CD4-positive, alpha-beta T cell (primary cell): ENCODE measurements at regions not wholly inside any gene's neighbourhood (a gene's known extent, or its start where the extent isn't known, plus 50 kb on each side); places are given as distances from the start of the nearest gene placed in this dataset.
"Not testable (repeated sequence)": the region's sequence is repeated elsewhere in the genome, so short reads cannot be mapped to it uniquely, and the experiment has no call there.

Experiments used
- ATAC-seq: fragments of 200-7000 bp; cut with Tn5 transposase; one replicate; pipeline ENCODE4 v1.10.0; 2022; ENCODE audit warnings: mild to moderate bottlenecking; ENCODE audit not compliant: poor library complexity
- CTCF ChIA-PET: fragments of 350-600 bp; sonication (Branson Sonifier 250); formaldehyde crosslinking; loops from one replicate; lab custom pipeline; 2021; ENCODE audit warnings: antibody characterized with exemption, inconsistent platforms; lab: Charles Lee
- POLR2A ChIA-PET: fragments of 350-600 bp; sonication (Branson Sonifier 250); formaldehyde crosslinking; loops from one replicate; lab custom pipeline; 2021; ENCODE audit warnings: antibody characterized with exemption, inconsistent platforms; lab: Charles Lee
- DNase-seq, 14 experiments: peaks; one replicate each; pipeline ENCODE4 v3.0.0-alpha.2; 2013 to 2020; ENCODE audit warnings: mixed read lengths in 2 of 14
- H3K27ac ChIP-seq, 2 donors: one replicate each; pipeline versions ENCODE4 v1.5.1 to v1.7.0; 2013; ENCODE audit warnings: low read length in 2 of 2, low read depth in 1 of 2, mild to moderate bottlenecking in 1 of 2
- H3K27me3 ChIP-seq, 2 experiments: 1 replicate in 1 of 2; 2 replicates in 1 of 2; pipeline versions ENCODE4 v1.6.1 to v1.7.0; 2013; ENCODE audit warnings: low read length in 2 of 2, control low read depth in 1 of 2, mild to moderate bottlenecking in 1 of 2, moderate library complexity in 1 of 2; ENCODE audit not compliant: insufficient read depth in 2 of 2, control insufficient read depth in 1 of 2
- H3K36me3 ChIP-seq: one replicate; pipeline ENCODE4 v1.6.1; 2013; ENCODE audit warnings: low read length, control low read depth; ENCODE audit not compliant: insufficient read depth
- H3K4me1 ChIP-seq: one replicate; pipeline ENCODE4 v1.6.1; 2013; ENCODE audit warnings: low read length, control low read depth; ENCODE audit not compliant: insufficient read depth
- H3K4me3 ChIP-seq: one replicate; pipeline ENCODE4 v1.5.1; 2013; ENCODE audit warnings: mild to moderate bottlenecking, low read length, moderate library complexity
- H3K9me3 ChIP-seq, 2 experiments: 1 replicate in 1 of 2; 2 replicates in 1 of 2; pipeline versions ENCODE4 v1.6.1 to v1.7.0; 2013; ENCODE audit warnings: low read length in 2 of 2, mild to moderate bottlenecking in 2 of 2, control low read depth in 1 of 2, moderate library complexity in 1 of 2; ENCODE audit not compliant: control insufficient read depth in 1 of 2, insufficient read depth in 1 of 2
- H3K27ac Mint-ChIP-seq: one replicate; pipeline ENCODE4 v1.8.0; 2020; ENCODE audit warnings: mixed read lengths
- H3K27me3 Mint-ChIP-seq: one replicate; pipeline ENCODE4 v1.8.0; 2021; ENCODE audit warnings: mixed read lengths
- H3K36me3 Mint-ChIP-seq: one replicate; pipeline ENCODE4 v1.8.0; 2021; ENCODE audit warnings: low read depth, mixed read lengths
- H3K4me1 Mint-ChIP-seq: one replicate; pipeline ENCODE4 v1.8.0; 2021; ENCODE audit warnings: low read depth, mixed read lengths
- H3K4me3 Mint-ChIP-seq: one replicate; pipeline ENCODE4 v1.8.0; 2020; ENCODE audit warnings: mild to moderate bottlenecking, mixed read lengths
- H3K9me3 Mint-ChIP-seq: one replicate; pipeline ENCODE4 v1.8.0; 2020; ENCODE audit warnings: mixed read lengths
- CTCF ChIP-seq: fragments of 200-600 bp; IDR thresholded peaks from one replicate; pipeline ENCODE4 v1.8.0; 2022; ENCODE audit warnings: antibody characterized with exemption, mild to moderate bottlenecking
- intact Hi-C, 2 experiments: fragments of 100-400 bp; cut with DNase I in 1 of 2; cut with micrococcal nuclease in 1 of 2; formaldehyde crosslinking; loops; one replicate each; pipeline versions ENCODE4 v1.15.1 to v1.9.0; 2023 to 2025; cut with DNase I, micrococcal nuclease

GRCh38 chr10:114718374-114718773 lies 60.3 kb upstream of the ABLIM1 start:
- intact Hi-C loops, result no loop called here
- H3K27me3 Mint-ChIP-seq, result peaks cover 7% of the 10 kb centered on the region
- no peak overlapping the region for H3K27ac Mint-ChIP-seq
- Histone ChIP-seq H3K9me3 (no peaks in the 10 kb centered on the region), H3K27ac (no peak overlapping the region), H3K27me3 (no peaks in the 10 kb centered on the region), H3K36me3 (no peaks in the 10 kb centered on the region), H3K4me1 (no peaks in the 10 kb centered on the region), H3K4me3 (no peak overlapping the region)
- no peak for DNase-seq
- no peak for TF ChIP-seq CTCF
- no peak overlapping the region for H3K4me3 Mint-ChIP-seq
- POLR2A ChIA-PET, result no interaction called here
- H3K4me1 Mint-ChIP-seq, result no peaks in the 10 kb centered on the region
- no peak for ATAC-seq
- no peaks in the 10 kb centered on the region for H3K36me3 Mint-ChIP-seq
- CTCF ChIA-PET, result no interaction called here
- H3K9me3 Mint-ChIP-seq, result no peaks in the 10 kb centered on the region

- Mint-ChIP-seq H3K36me3 (no peaks in the 10 kb centered on the region), H3K27me3 (no peaks in the 10 kb centered on the region), H3K4me1 (no peaks in the 10 kb centered on the region), H3K4me3 (no peak overlapping the region), H3K9me3 (no peaks in the 10 kb centered on the region), H3K27ac (no peak overlapping the region)
- no peaks in the 10 kb centered on the region for H3K27me3 ChIP-seq
- DNase-seq (no peak), ATAC-seq (no peak)
- no peaks in the 10 kb centered on the region for H3K36me3 ChIP-seq
- H3K9me3 ChIP-seq, result no peaks in the 10 kb centered on the region
- POLR2A ChIA-PET, result no interaction called here
- CTCF ChIA-PET, result no interaction called here
- no peak overlapping the region for H3K4me3 ChIP-seq
- no peak for TF ChIP-seq CTCF
- intact Hi-C loops, result no loop called here
- H3K4me1 ChIP-seq, result no peaks in the 10 kb centered on the region
- H3K27ac ChIP-seq, result no peak overlapping the region
Observed at GRCh38 chr10:114719311-114719710, 61.2 kb upstream of the ABLIM1 start.

DNA sequence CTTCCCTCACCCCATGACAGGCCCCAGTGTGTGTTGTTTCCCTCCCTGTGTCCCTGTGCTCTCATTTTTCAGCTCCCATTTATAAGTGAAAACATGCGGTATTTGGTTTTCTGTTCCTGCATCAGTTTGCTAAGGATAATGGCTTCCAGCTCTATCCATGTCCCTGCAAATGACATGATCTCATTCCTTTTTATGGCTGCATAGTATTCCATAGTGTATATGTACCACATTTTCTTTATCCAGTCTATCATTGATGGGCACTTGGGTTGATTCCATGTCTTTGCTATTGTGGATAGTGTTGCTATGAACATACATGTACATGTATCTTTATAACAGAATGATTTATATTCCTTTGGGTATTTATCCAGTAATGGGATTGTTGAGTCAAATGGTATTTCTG lies 61.9 kb upstream of the ABLIM1 start:
- intact Hi-C loops, H3K27me3 ChIP-seq, H3K36me3 ChIP-seq, H3K4me3 Mint-ChIP-seq, H3K9me3 Mint-ChIP-seq, H3K27ac Mint-ChIP-seq, H3K27ac ChIP-seq, H3K4me1 Mint-ChIP-seq, H3K27me3 Mint-ChIP-seq, H3K4me1 ChIP-seq, H3K9me3 ChIP-seq, CTCF ChIA-PET, ATAC-seq, H3K4me3 ChIP-seq, H3K36me3 Mint-ChIP-seq, DNase-seq, POLR2A ChIA-PET: not testable (repeated sequence)

DNA sequence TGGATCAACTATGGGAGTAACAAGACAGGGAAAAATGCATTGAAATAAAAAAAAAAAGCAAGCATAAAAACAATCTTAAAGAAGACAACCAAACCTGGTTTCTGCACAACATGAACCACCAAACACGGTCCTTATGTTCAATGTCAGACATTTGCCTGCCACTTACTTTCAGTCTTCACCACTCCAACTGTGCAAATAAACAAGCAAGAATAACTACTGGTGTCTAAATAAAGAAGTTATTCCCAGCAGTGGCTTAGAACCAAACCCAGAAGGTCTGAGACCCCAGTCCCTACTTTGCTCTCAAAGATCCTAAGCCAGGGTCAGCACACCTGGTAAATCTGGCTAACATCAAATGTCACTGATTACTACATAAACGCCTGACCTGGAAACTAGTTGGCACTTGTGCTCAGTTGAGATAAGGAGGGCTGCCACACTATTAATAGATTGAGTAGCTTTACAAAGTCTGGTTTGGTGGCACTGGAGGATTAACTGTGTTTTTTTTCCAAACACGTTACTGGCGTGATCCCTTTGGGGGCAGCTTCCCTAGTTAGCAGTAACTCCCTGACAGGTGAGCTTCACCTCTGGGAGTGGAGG lies 62.7 kb upstream of the ABLIM1 start:
- no peaks in the 10 kb centered on the region for H3K4me1 ChIP-seq
- POLR2A ChIA-PET, result no interaction called here
- Mint-ChIP-seq H3K9me3 (no peaks in the 10 kb centered on the region), H3K36me3 (no peaks in the 10 kb centered on the region), H3K4me3 (no peak overlapping the region), H3K4me1 (no peaks in the 10 kb centered on the region), H3K27me3 (no peaks in the 10 kb centered on the region), H3K27ac (no peak overlapping the region)
- intact Hi-C loops, result no loop called here
- no peak for ATAC-seq
- TF ChIP-seq CTCF, result no peak
- CTCF ChIA-PET, result no interaction called here
- no peaks in the 10 kb centered on the region for H3K27me3 ChIP-seq
- DNase-seq, result no peak
- no peaks in the 10 kb centered on the region for H3K9me3 ChIP-seq
- no peaks in the 10 kb centered on the region for H3K36me3 ChIP-seq
- H3K27ac ChIP-seq, result no peak overlapping the region
- no peak overlapping the region for H3K4me3 ChIP-seq

GRCh38 chr10:114722136-114722535 lies 64.1 kb upstream of the ABLIM1 start:
- H3K27me3 ChIP-seq, POLR2A ChIA-PET: not testable (repeated sequence)

More at GRCh38 chr10:114722136-114722535, 64.1 kb upstream of the ABLIM1 start:
- H3K9me3 ChIP-seq, H3K9me3 Mint-ChIP-seq, ATAC-seq, H3K4me3 Mint-ChIP-seq, H3K4me1 Mint-ChIP-seq, intact Hi-C loops, H3K27ac Mint-ChIP-seq, H3K36me3 ChIP-seq, H3K27ac ChIP-seq, H3K27me3 Mint-ChIP-seq, H3K4me1 ChIP-seq, DNase-seq, CTCF ChIA-PET, H3K36me3 Mint-ChIP-seq, H3K4me3 ChIP-seq: not testable (repeated sequence)
